ENCODE measurements at regions not wholly inside any gene's neighbourhood (a gene's known extent, or its start where the extent isn't known, plus 50 kb on each side); places are given as distances from the start of the nearest gene placed in this dataset.

DNA sequence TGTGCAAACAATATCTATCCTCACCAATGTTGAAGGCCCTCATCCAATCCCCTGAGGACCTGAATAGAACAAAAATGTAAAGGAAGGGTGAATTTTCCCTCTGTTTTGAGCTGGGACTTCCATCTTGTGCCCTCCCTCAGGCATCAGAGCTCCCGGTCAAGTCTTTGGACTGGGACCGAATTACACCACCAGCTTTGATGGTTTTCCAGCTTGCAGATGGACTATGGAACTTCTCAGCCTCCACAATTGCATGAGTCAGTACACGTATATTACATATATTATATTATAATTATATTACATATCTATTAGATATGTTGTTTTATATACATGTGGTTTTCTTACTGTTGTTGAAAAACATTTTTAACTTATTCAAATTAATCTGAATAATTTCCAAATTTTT is 496.4 kb downstream of the CMPK2 start:
- no peaks in the 10 kb centered on the region for H3F3A ChIP-seq (ENCODE audit: insufficient read depth, low read length, poor library complexity, severe bottlenecking)
- no peaks in the 10 kb centered on the region for H3K36me3 ChIP-seq (ENCODE audit: insufficient read depth, low read length)
- no peak overlapping the region for H2AFZ ChIP-seq (ENCODE audit: low read depth, low read length)
- H3K9me3 ChIP-seq (ENCODE audit: low read length) = no peaks in the 10 kb centered on the region
- no peaks in the 10 kb centered on the region for H4K20me1 ChIP-seq (ENCODE audit: insufficient read depth)
- H3K27me3 ChIP-seq (ENCODE audit: insufficient read depth, low read depth, low read length) = no peaks in the 10 kb centered on the region
- no peak overlapping the region for H3K4me2 ChIP-seq (ENCODE audit: low read length)
- H3K4me3 ChIP-seq (ENCODE audit: low read length) = no peak overlapping the region
- TF ChIP-seq, protein P1, sequence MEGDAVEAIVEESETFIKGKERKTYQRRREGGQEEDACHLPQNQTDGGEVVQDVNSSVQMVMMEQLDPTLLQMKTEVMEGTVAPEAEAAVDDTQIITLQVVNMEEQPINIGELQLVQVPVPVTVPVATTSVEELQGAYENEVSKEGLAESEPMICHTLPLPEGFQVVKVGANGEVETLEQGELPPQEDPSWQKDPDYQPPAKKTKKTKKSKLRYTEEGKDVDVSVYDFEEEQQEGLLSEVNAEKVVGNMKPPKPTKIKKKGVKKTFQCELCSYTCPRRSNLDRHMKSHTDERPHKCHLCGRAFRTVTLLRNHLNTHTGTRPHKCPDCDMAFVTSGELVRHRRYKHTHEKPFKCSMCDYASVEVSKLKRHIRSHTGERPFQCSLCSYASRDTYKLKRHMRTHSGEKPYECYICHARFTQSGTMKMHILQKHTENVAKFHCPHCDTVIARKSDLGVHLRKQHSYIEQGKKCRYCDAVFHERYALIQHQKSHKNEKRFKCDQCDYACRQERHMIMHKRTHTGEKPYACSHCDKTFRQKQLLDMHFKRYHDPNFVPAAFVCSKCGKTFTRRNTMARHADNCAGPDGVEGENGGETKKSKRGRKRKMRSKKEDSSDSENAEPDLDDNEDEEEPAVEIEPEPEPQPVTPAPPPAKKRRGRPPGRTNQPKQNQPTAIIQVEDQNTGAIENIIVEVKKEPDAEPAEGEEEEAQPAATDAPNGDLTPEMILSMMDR (IDR thresholded peaks at IDR 0.05; ENCODE audit: poor library complexity, severe bottlenecking) = no peak
- TF ChIP-seq RAD21 (conservative IDR thresholded peaks at IDR 0.05) = no peak
- no peak for TF ChIP-seq EP300 (conservative IDR thresholded peaks at IDR 0.05; ENCODE audit: poor library complexity, severe bottlenecking)
- TF ChIP-seq POLR2AphosphoS5 (IDR thresholded peaks at IDR 0.05) = no peak
- no peak for TF ChIP-seq MXI1 (conservative IDR thresholded peaks at IDR 0.05; ENCODE audit: poor library complexity, severe bottlenecking)
- TF ChIP-seq EZH2 (IDR thresholded peaks at IDR 0.05; ENCODE audit: borderline replicate concordance, insufficient read depth, low read length, poor library complexity, severe bottlenecking) = no peak
- TF ChIP-seq TAF1 (IDR thresholded peaks at IDR 0.05; ENCODE audit: low read depth) = no peak
- TF ChIP-seq SMC3 (conservative IDR thresholded peaks at IDR 0.05; ENCODE audit: poor library complexity) = no peak
- TF ChIP-seq, protein P2, sequence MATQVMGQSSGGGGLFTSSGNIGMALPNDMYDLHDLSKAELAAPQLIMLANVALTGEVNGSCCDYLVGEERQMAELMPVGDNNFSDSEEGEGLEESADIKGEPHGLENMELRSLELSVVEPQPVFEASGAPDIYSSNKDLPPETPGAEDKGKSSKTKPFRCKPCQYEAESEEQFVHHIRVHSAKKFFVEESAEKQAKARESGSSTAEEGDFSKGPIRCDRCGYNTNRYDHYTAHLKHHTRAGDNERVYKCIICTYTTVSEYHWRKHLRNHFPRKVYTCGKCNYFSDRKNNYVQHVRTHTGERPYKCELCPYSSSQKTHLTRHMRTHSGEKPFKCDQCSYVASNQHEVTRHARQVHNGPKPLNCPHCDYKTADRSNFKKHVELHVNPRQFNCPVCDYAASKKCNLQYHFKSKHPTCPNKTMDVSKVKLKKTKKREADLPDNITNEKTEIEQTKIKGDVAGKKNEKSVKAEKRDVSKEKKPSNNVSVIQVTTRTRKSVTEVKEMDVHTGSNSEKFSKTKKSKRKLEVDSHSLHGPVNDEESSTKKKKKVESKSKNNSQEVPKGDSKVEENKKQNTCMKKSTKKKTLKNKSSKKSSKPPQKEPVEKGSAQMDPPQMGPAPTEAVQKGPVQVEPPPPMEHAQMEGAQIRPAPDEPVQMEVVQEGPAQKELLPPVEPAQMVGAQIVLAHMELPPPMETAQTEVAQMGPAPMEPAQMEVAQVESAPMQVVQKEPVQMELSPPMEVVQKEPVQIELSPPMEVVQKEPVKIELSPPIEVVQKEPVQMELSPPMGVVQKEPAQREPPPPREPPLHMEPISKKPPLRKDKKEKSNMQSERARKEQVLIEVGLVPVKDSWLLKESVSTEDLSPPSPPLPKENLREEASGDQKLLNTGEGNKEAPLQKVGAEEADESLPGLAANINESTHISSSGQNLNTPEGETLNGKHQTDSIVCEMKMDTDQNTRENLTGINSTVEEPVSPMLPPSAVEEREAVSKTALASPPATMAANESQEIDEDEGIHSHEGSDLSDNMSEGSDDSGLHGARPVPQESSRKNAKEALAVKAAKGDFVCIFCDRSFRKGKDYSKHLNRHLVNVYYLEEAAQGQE (IDR thresholded peaks at IDR 0.05; ENCODE audit: borderline replicate concordance) = no peak
- no peak overlapping the region for H3K9ac ChIP-seq (ENCODE audit: low read length)
- H3K9me2 ChIP-seq (ENCODE audit: insufficient read depth, low read length) = no peaks in the 10 kb centered on the region
- no peaks in the 10 kb centered on the region for H3K79me2 ChIP-seq (replicated peaks; ENCODE audit: insufficient read depth, low read length)
- H3K27ac ChIP-seq (ENCODE audit: low read length) = no peak overlapping the region

DNA sequence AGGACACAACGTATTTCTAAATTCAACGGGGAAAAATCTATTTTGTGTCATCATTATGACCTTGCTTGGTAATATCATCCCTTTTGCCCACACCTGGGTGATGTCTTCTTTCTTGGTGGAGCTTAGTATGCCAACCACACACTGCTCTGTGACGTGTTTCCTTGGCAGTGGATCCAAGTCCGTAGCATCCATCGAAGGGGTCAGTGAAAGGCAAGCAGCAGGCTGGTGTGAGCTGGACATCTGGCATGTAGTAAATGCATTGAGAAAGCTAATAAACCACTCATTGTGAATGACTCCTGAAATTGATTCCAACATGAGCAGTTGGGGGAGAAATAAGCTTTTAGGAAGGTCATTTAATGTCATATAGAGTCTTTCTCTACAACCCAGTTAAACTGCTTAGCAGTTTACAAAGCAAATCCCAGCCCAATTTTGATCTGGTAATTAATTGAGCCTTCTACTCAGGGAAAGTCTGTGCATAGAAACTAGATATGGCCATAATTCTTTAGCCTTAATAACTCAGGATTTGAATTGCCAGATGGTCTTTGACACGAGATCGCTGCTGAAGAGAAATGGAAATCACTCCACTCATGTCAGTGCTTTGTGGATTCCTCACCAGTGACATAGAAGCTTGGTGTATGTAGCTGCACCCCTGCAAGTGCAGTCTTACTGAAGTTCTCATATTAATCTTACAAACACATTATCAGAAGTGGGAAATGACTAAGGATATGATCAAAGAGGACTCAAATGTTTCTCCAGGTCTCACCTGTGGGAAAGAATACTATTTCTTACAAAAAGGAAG is 494.8 kb downstream of the CMPK2 start:
- Histone ChIP-seq H4K20me1 (ENCODE audit: insufficient read depth) (no peaks in the 10 kb centered on the region), H2AFZ (ENCODE audit: low read depth, low read length) (no peak overlapping the region), H3F3A (ENCODE audit: insufficient read depth, low read length, poor library complexity, severe bottlenecking) (no peaks in the 10 kb centered on the region), H3K27ac (ENCODE audit: low read length) (no peak overlapping the region), H3K4me2 (ENCODE audit: low read length) (no peak overlapping the region), H3K9me2 (ENCODE audit: insufficient read depth, low read length) (no peaks in the 10 kb centered on the region), H3K79me2 (replicated peaks; ENCODE audit: insufficient read depth, low read length) (no peaks in the 10 kb centered on the region), H3K9me3 (ENCODE audit: low read length) (no peaks in the 10 kb centered on the region), H3K9ac (ENCODE audit: low read length) (no peak overlapping the region), H3K36me3 (ENCODE audit: insufficient read depth, low read length) (no peaks in the 10 kb centered on the region), H3K27me3 (ENCODE audit: insufficient read depth, low read depth, low read length) (no peaks in the 10 kb centered on the region), H3K4me3 (ENCODE audit: low read length) (no peak overlapping the region)
- TF ChIP-seq, protein P1 (IDR thresholded peaks at IDR 0.05; ENCODE audit: poor library complexity, severe bottlenecking) = no peak
- TF ChIP-seq POLR2AphosphoS5 (IDR thresholded peaks at IDR 0.05) = no peak
- no peak for TF ChIP-seq MXI1 (conservative IDR thresholded peaks at IDR 0.05; ENCODE audit: poor library complexity, severe bottlenecking)
- TF ChIP-seq TAF1 (IDR thresholded peaks at IDR 0.05; ENCODE audit: low read depth) = no peak
- TF ChIP-seq EP300 (conservative IDR thresholded peaks at IDR 0.05; ENCODE audit: poor library complexity, severe bottlenecking) = no peak
- no peak for TF ChIP-seq EZH2 (IDR thresholded peaks at IDR 0.05; ENCODE audit: borderline replicate concordance, insufficient read depth, low read length, poor library complexity, severe bottlenecking)
- no peak for TF ChIP-seq SMC3 (conservative IDR thresholded peaks at IDR 0.05; ENCODE audit: poor library complexity)
- TF ChIP-seq, protein P2 (IDR thresholded peaks at IDR 0.05; ENCODE audit: borderline replicate concordance) = no peak
- no peak for TF ChIP-seq RAD21 (conservative IDR thresholded peaks at IDR 0.05)

Measured in neural cell (in vitro differentiated cells).